NOMO-1 (cell line): ENCODE measurements at regions not wholly inside any gene's neighbourhood (a gene's known extent, or its start where the extent isn't known, plus 50 kb on each side); places are given as distances from the start of the nearest gene placed in this dataset.

Source experiments
- DNase-seq, 2 experiments: peaks; one replicate each; lab custom pipeline; 2025; ENCODE audit not compliant: unreplicated experiment in 2 of 2; lab: John Stamatoyannopoulos, UW

DNA sequence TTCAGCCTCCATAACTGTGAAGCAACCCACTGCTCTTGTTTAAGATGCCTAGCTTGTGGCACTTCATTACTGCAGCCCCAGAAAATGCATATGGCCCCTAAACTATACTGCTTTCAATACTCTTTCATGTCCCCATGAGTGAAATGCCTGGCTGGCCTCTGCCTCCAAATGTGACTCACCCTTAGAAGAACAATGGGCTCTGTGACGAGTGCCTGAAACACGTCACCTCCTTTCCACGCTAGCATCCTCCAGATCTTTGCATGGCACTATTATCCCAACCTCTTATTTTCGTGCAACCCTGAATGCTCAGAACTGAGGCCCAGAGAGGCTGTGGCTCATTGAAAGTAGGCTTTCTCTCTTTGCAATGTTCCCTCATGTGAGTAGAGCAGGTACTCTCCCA lies 233.1 kb downstream of the CBLN1 start:
- DNase-seq = no peak

DNA sequence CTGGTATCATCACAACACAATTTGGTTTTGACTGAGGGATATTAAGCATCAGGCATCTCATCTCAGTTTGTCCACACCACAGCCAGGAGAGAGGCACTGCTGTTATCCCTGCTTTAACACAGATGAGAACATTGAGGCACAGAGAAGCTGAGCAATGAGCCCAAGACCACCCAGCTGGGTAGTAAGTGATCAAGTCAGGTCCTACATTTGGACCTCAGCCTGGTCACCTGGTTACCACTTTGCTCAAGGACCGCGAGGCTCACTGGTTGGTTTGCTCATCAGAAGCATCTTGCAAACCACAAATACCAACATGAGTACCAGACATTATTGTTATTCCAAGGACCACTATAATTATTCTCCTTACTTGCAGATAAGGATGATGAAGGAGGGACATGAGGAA lies 245.5 kb downstream of the CBLN1 start:
- no peak for DNase-seq

DNA sequence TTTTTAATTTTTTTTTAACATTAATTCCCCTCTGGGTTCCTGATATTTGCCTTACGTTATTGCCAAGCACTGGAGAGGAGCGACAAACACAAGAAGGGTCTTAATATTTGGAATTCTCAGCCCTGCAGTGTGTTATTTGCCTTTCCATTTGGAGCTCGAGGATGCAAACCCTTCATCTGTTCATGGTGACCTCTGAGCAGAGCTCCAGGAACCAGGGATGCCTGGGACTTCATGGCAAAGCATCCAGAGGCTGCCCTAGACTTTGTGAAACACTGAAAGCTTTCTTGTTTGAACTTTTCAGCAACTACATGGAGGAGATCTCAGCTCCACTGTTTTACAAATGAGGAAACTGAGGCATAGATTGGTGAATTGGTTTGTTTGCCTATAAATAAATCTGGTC lies 254.2 kb downstream of the CBLN1 start:
- DNase-seq = no peak

DNA sequence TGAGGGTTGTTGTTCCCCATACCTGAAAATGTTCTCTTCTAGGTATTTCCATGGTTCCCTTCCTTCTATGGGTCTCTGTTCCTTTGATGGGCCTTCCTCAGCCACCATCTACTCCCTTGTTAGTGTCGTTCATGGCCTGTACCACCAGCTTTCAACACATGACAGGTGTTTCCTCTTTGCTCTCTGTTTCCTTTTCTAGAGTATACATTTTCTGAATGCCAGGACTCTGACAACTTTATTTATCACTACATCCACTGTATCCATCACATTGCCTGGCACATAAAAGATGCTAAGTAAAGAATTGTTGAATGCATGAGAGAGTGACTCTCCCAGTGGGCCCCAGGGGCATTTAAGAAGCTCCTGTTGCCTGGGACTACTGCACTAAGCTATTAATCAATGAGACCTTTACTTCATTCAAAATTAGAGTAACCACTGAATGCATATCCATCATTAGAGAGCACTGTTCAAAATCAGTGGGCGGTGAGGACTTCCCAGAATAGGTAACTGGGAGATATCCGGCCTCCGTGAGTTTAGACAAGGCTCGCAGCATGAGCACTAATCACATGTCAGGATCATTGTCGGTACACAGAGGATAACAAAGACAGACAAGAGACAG lies 255.0 kb downstream of the CBLN1 start:
- no peak for DNase-seq

DNA sequence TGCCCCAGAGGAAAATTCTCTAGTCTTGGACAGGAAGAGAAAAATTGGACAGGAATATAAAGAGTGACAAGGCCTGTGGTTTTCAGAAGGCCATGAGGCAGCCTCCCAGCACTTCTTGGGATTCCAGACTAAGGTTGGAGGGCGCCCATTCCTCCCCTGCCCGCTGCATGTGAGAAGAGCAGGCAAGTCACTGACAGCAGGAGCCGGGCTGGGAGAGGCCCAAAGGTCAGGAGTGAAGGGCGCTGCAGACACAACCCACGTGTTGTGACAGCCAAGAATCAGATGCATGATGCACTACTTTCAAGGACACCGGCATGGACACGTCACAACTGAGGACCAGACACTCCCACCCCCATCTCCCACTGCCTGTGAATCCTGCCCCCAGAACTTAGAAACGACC lies 256.7 kb downstream of the CBLN1 start:
- DNase-seq = no peak

DNA sequence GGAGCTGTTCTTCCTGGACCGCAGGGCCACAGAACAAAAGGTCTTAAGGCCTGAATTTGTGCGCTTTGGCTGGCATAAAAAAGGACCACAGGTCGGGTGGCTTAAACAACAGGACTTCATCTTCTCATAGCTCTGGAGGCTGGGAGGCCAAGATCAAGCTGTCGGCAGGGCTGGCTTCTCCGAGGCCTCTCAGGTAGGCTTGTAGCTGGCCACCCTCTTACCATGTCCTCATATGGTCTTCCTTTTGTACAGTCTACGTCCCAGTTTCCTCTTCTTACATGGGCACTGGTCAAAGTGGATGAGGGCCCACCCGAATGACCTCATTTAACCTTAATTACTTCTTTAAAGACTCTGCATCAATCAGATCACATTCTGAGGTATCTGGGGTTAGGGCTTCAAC lies 257.6 kb downstream of the CBLN1 start:
- no peak for DNase-seq

DNA sequence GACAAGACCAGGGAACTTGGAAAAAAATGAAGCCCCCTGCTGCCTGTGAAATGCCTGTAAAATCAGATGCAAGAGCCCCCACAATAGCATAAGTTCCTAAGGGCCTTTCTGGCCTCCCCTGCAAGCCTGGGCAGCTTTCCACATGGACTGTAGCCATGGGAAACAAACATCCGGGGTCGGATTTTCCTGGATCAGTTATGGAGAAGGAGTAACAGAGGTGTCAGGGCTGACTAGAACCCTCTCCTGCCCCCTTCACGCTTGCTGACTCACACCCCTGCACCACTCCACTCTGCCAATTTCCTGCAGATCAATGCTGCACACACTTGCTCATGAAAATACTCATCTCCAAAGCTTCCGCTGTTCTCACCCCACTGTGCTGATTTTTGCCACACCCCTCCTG lies 258.6 kb downstream of the CBLN1 start:
- no peak for DNase-seq

DNA sequence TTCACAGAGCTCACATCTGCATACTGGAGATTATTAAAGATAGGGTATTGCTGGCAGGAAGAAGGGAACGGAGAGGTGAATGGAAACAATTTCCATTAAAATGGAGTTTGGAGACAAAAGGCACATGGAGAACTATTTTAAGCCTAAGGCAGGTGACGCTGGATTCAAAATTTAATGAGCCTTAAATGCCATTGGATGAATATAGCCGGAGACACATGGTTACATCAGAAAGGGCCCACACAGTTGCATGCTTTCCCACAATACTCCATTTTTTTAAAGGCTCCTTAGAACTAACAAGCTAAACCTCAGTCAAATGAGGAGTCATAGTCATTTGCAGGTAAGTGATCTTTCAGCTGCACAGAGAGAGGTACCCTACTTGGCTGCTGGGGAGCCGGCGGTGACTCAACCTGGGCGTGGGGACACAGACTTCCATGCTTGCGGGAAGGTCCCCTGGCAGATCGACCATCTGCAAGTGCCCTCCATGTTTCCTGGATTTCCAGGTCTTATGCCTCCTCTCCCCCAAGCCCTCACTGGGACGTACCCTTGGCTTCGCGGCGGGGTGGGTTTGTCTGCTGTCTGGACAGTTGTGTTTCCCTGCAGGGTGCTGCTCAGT lies 259.2 kb downstream of the CBLN1 start:
- no peak for DNase-seq

DNA sequence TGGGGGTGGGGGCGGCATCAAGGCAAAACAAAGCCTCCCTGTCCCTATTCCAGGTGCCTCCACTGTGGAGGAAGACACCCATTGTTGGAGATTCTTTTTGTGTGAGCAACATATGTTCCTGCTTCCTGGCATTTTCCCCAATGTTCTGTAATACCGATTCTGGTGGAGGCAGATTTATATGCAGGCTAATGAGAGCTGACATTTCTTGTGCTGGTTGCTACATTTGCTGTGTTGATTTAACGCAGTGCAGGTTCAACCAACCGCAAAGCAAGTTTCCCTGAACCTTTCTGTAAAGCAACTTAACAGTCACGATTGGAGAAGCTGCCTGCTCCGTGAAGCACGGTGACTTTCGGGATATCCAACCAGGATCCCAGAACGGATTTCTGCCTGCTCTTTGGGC lies 260.5 kb downstream of the CBLN1 start:
- no peak for DNase-seq

DNA sequence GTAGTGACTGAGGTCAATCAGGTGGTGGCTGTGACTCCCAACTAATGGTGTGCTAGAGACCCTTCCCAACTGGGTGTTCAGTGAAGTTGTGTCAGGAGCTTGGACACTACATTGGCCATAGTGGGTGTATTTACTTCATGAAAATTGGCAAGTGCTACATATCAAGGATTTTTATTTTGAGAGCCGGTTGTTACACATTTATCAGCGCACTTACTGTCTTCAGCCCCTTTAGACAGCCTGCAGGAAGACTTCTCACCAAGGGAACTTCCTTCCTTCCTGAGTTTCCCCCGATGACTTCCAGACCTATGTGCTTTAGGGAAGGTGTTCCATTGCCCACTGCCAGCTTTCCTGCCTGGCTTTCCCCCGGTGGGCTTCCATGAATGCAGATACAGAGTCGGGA lies 261.2 kb downstream of the CBLN1 start:
- DNase-seq = no peak

DNA sequence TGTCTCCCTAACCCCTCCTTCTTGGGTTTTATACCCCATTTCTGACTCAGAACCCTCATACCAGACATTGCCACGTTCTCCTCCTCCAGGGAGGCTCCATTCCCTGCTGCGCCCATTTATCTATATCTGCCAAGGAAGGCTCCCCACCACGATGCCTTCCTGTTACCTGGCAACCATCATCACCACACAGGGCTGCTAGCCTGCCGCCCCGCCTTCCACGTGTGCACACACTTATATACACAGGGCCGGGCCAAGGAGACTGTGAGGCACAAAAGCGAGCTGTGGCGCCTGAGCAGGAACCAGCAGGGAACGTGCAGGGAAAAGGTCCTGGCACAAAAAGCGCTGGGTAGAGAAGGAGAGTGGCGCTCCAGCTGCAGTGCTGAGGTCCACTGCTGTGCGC lies 261.8 kb downstream of the CBLN1 start:
- no peak for DNase-seq

DNA sequence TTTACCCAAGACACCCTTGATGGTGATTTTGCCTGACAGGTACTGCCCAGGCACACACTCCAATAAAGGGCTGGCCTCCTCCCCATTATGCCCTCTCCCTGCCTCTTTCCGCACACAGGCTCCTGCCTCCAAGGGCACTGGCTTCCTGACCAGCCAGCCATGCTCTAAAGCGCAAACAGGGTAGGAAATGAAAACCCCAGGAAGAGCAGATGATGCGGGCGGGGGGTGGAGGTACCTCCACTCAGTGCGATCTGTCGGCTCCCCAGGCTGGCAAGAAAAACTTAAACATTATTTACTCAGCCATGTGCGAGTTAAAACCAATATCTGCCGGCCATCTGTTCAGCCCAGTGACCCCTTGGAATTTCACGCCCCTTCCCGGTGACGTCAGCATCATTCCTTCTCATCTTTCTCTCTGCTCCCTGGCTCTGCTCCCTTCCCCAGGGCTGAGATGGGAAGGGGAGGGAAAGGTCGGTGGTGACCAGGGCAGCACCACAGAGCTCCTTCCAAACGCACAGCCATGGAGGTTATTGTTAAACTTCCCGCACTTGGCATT lies 262.5 kb downstream of the CBLN1 start:
- DNase-seq = no peak

DNA sequence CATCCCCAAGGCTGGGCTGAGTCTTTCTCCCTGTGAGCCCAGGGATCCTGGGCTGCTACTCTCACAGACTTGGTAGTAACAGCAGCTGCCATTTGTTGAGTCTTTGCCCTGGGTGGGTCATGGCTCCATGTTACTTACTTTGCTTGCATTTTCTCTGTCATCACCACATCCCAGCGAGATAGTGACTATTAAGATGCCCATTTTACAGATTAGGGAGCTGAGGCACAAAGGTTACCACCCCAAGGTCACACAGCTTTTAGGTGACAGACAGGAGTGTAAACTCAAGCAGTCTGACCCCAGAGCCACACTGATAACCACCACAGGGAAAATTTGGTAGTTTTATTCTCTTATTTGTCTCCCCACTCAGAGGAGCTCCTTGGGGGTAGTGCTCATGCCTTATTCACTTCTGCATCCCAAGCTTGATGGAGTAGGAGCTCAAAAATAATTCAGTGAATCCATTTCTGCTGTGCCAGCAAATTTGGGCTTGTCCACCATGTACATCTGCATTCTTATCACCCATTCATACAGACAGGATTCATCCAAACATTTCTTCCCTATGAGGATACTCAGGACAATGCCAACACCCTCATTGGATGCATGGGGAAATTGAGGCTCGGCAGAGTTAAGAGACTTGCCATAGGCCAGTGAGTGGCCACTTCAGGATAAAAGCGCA lies 263.2 kb downstream of the CBLN1 start:
- DNase-seq = no peak

DNA sequence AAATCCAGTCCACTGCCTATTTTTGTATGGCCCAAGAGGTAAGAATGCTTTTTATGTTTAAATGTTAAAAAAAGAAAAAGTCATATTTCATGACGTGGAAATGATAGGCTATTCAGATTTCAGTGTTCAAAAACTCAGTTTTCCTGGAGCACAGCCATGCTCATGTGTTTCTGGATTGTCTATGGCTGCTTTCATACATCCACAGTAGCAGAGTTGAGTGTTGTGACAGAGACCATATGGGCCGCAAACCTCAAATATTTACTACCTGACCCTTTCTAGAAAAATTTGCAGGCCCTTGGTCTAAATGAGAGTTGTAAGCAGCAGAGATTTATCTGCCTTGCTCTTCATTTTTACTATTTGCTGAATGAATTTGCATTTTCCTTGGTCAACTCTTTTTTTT lies 264.1 kb downstream of the CBLN1 start:
- no peak for DNase-seq

DNA sequence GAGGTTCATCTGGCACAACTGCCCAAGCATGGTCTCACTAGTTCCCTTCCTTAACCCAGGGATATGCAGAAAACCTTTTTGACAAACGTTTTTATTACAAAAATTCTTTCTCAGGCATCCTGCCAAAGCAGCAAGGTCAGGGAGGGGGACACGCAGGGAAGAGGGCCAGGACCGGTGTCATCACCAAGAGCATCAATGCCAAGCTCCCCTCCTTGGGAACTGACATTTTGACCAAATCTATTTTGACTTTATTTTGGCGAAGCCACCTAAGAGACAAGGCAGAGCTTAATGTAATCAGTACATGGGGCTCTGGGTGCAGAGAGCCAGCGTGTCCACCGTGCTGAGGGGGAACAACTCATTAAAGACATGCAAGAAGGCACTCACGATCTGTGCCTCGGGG lies 265.2 kb downstream of the CBLN1 start:
- no peak for DNase-seq

DNA sequence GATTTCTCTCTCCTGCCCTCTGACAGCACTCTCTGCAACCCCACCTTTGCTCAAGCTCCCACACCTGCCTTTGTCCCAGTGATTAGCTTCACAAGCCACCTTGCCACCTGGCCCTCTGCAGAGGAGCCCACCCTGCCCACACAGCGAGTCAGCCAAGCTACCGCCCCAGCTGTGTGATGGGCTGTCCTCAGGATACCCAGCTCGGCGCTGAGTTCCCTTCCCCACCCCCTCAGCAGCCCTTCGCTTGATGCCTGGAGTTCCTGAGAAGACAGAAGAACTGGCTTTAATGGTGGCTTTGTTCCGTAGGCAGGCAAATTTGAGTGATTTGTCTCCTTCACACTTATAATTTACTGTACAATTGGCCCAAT lies 266.4 kb downstream of the CBLN1 start:
- no peak for DNase-seq

DNA sequence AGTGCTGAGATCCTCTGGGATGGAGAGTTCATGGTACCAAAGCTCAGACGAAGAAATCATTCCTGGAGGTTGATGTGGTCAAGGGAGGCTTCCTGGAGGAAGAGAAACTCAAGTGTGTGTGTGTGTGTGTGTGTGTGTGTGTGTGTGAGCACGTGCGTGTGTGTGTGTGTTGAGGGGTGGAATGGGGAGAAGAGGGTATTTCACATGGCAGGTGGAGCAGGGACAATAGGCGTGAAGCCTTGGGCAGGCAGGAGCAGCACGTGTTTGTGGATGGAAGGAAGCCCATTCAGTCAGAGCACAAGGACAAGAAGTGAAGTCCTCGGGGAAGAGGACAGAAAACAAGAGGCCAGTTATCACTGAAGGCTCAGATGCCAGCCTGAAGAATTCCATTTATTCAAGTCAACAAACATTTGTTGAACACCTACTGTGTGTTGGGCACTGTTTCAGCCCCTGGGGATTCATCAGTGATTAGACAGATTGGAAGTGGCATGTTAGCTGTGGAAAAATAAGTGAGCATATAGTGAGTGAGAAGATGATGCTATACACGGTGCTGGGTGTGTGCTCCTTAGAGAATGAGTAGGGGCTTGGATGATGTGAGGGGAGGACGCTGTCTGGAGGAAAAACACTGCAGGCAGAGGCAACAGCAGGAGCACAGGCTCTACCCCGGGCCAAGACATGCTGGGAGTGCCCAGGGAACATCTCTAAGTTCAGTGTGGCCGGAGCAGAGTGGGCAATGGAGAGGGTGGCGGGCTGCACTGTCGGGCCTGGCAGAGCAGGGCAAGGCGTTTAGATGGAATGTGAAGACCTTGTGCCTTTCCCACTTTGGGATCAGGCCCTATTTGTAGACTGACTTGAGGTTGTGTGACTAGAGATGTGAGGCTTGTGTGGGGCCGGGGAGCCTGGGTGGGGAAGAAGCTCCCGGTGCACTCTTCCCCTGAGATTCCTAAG lies 267.1 kb downstream of the CBLN1 start:
- DNase-seq = no peak

DNA sequence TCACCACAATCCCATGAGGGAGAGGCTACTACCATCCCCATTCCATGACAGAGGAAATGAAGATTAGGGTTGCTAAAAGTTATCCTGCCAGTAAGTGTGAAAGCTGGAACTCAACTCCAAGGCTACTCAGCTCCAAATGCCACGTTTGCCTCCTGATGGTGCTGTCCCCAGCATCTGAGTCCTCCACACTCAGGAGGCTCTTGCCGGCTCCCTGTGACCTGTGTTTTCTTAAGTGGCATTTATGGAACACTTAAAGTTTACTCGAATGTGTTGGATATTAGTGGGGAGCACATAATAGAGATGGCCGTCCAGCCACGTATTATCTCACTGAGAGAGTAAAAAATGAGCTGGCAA lies 267.9 kb downstream of the CBLN1 start:
- no peak for DNase-seq

DNA sequence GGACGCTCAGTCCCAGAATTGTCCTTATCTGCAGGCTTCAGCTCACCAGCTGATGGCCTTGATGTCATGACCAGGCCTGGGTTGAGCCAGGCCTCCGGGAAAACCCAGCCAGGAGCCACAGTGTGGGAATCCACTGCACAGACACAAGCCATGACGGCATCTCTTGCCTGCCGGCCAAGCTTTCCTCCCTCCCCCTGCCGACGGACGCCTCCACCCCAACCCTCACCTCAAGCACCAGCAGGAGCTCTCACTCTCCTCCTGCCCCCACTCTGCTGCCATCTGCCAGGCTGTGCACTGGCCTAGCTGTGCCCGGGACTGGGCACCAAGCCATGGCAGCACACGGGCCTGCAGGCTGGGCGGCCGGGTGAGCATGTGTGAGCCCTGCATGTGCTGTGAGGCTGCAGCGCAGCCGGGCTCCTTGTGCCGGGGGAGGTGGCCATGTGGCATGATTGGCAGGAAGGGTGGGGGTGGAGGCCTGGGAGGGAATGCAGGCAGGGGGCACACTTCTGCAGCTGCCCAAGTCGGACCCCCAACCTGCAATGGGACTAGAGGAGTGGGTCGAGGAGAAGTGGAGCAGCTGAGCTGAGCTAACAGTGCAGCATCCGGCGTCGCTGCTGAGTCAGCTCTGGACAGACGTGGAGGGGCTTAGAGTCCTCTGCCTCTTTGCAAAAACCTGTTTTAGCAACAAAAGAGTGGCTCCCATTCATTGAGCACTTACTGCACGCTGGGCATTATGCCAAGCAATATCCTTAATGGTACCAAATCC lies 268.5 kb downstream of the CBLN1 start:
- no peak for DNase-seq

DNA sequence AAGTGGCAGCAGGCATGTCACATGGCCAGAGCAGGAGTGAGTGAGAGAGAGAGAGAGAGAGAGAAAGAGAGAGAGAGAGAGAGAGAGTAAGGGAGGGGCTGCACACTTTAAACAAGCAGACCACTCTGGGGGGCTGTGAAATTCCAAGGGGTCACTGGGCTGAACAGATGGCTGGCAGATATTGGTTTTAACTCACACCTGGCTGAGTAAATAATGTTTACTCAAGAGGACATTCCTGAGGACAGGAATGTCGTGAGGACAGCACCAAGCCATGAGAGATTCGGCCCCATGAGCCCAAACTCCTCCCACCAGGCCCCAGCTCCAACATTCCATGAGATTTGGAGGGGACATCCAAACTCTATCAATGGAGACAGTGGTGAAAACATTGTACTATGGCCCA lies 269.7 kb downstream of the CBLN1 start:
- DNase-seq = no peak

DNA sequence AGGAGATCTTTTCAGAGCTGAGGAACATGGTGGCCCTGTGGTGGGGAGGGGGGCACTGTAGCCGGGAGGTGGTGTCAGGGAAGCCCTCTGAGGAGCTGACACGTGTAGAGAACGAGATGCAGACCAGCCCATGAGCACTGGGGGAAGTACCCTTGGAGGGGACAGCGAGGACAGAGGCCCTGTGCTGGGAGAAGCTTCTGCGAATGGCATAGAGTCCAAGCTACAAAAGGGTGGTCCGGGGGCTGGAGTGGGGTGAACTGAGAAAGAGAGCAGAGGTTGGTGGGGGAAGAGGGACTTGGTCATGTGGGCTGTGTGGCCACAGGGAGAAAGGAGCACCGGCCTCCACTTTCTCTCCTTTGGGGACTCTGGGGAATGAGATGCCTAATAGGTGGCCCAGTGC lies 270.8 kb downstream of the CBLN1 start:
- no peak for DNase-seq
